ENCODE measurements at regions not wholly inside any gene's neighbourhood (a gene's known extent, or its start where the extent isn't known, plus 50 kb on each side); places are given as distances from the start of the nearest gene placed in this dataset.

DNA sequence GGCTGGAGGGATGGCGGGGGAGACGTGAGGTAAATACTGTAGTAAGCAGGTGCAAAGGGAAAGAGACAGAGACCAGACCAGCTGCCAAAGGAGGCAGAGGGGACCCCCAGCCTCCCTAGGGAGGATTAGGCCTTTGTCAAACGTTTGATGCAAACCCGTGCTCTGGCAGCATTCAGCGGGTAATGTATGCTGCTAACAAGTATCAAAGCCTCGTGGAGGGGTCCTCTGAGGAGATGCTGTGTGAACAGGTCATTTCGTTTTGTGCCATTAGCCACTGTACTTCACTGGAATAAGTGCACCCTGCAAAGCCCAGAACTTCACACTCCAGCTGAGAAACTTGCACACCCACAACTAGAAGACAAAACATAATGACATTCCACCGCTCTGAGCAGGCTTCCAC is 644.5 kb downstream of the NPHP4 start:
- no peak for TF ChIP-seq ELF4 (IDR thresholded peaks at IDR 0.05)
- no peak for TF ChIP-seq CTBP1 (IDR thresholded peaks at IDR 0.05; ENCODE audit: borderline replicate concordance)
- TF ChIP-seq SUZ12 (IDR thresholded peaks at IDR 0.05) = no peak
- TF ChIP-seq FOXM1 (IDR thresholded peaks at IDR 0.05; ENCODE audit: borderline replicate concordance) = no peak
- TF ChIP-seq SP1 (IDR thresholded peaks at IDR 0.05) = no peak
- TF ChIP-seq FOXA1 (IDR thresholded peaks at IDR 0.05) = no peak
- TF ChIP-seq, protein P1, sequence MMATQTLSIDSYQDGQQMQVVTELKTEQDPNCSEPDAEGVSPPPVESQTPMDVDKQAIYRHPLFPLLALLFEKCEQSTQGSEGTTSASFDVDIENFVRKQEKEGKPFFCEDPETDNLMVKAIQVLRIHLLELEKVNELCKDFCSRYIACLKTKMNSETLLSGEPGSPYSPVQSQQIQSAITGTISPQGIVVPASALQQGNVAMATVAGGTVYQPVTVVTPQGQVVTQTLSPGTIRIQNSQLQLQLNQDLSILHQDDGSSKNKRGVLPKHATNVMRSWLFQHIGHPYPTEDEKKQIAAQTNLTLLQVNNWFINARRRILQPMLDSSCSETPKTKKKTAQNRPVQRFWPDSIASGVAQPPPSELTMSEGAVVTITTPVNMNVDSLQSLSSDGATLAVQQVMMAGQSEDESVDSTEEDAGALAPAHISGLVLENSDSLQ (IDR thresholded peaks at IDR 0.05) = no peak
- no peak for TF ChIP-seq ARNT (IDR thresholded peaks at IDR 0.05)

Data from HEK293T (cell line).